Body of pancreas (tissue), 4 donors: ENCODE measurements at regions not wholly inside any gene's neighbourhood (a gene's known extent, or its start where the extent isn't known, plus 50 kb on each side); places are given as distances from the start of the nearest gene placed in this dataset.

Experiments used
- CTCF ChIP-seq, 7 experiments: fragments of 450-650 bp in 4 of 7; fragments of 200-600 bp in 3 of 7; sonication (generic) in 3 of 7; IDR thresholded peaks; one replicate each; pipeline ENCODE4 v1.5.1; 2016 to 2019; ENCODE audit warnings: antibody characterized with exemption in 7 of 7
- POLR2A ChIP-seq, 3 donors: fragments of 450-650 bp; IDR thresholded peaks; one replicate each; pipeline ENCODE4 v1.6.1; 2016; ENCODE audit warnings: antibody characterized with exemption in 3 of 3, mild to moderate bottlenecking in 2 of 3

- TF ChIP-seq CTCF (IDR thresholded peaks at IDR 0.05), result no peak
- TF ChIP-seq POLR2A (IDR thresholded peaks at IDR 0.05), result no peak
Measured at GRCh38 chr4:63904201-63904600, 505.0 kb downstream of the TECRL start.
